Panc1 (cell line): ENCODE measurements at regions not wholly inside any gene's neighbourhood (a gene's known extent, or its start where the extent isn't known, plus 50 kb on each side); places are given as distances from the start of the nearest gene placed in this dataset.

Experiments used
- ATAC-seq: fragments of 200-7000 bp; cut with Tn5 transposase; 2 replicates; pipeline ENCODE4 v1.9.1; 2020; ENCODE audit warnings: mild to moderate bottlenecking, moderate library complexity
- BruUV-seq: library from RNA; stranded (reverse); fragments of 400-500 nt; replicated peaks from 2 replicates; lab custom pipeline; 2021; lab: Mats Ljungman, UMichigan
- CTCF ChIA-PET: fragments of 300-600 bp; sonication (Branson Sonifier 250); formaldehyde crosslinking; loops from one replicate; lab custom pipeline; 2022; ENCODE audit warnings: antibody characterized with exemption; lab: Charles Lee
- POLR2A ChIA-PET: fragments of 300-600 bp; sonication (Branson Sonifier 250); formaldehyde crosslinking; loops from one replicate; lab custom pipeline; 2022; ENCODE audit warnings: antibody characterized with exemption; lab: Charles Lee
- DNase-seq: peaks from one replicate; pipeline ENCODE4 v3.0.0-alpha.2; 2010; ENCODE audit warnings: low read depth, low spot score
- H3K27ac ChIP-seq: 2 replicates; pipeline ENCODE4 v1.5.1; 2011; ENCODE audit warnings: mild to moderate bottlenecking, low read length, inconsistent platforms
- H3K27me3 ChIP-seq: fragments of 200-500 bp; sonication (Bioruptor generic); 2 replicates; pipeline ENCODE4 v1.6.0; 2014; ENCODE audit warnings: low read length, inconsistent platforms; ENCODE audit not compliant: control insufficient read depth, insufficient read depth
- H3K36me3 ChIP-seq: fragments of 200-500 bp; sonication (Bioruptor generic); 2 replicates; pipeline ENCODE4 v1.5.1; 2014; ENCODE audit warnings: inconsistent platforms, mild to moderate bottlenecking, low read length, moderate library complexity; ENCODE audit not compliant: control insufficient read depth, insufficient read depth
- H3K4me1 ChIP-seq: 2 replicates; pipeline ENCODE4 v1.5.1; 2011; ENCODE audit warnings: inconsistent platforms, mild to moderate bottlenecking, low read length, moderate library complexity; ENCODE audit not compliant: control insufficient read depth, insufficient read depth
- H3K4me3 ChIP-seq, 2 experiments: 2 replicates each; pipeline ENCODE4 v1.5.1; 2011 to 2012; ENCODE audit warnings: low read depth in 2 of 2, low read length in 2 of 2, mild to moderate bottlenecking in 2 of 2, inconsistent platforms in 1 of 2, moderate library complexity in 1 of 2
- H3K9me3 ChIP-seq: fragments of 200-500 bp; sonication (Bioruptor generic); 2 replicates; pipeline ENCODE4 v1.5.1; 2014; ENCODE audit warnings: low read depth, mild to moderate bottlenecking, inconsistent platforms, low read length, moderate library complexity; ENCODE audit not compliant: control insufficient read depth, insufficient read depth
- POLR2AphosphoS5 ChIP-seq: IDR thresholded peaks from 2 replicates; pipeline ENCODE4 v1.6.1; 2012; ENCODE audit warnings: mild to moderate bottlenecking, low read depth, low read length, moderate library complexity
- SIN3A ChIP-seq: IDR thresholded peaks from 2 replicates; pipeline ENCODE4 v1.6.1; 2012; ENCODE audit warnings: low read depth, mild to moderate bottlenecking, low read length, moderate library complexity, borderline replicate concordance; ENCODE audit not compliant: insufficient read depth
- TCF7L2 ChIP-seq: IDR thresholded peaks from 2 replicates; pipeline ENCODE4 v1.6.1; 2011; ENCODE audit warnings: mild to moderate bottlenecking, low read depth, low read length, inconsistent platforms
- in situ Hi-C: cut with HindIII; loops from 2 replicates; pipeline ENCODE4 v1.10.0; 2016; ENCODE audit warnings: low sequenced_read_pairs, low pct_unique_long_range_greater_than_20kb
- intact Hi-C: fragments of 100-400 bp; cut with micrococcal nuclease; formaldehyde crosslinking; loops from one replicate; pipeline ENCODE4 v1.10.0; 2022; ENCODE audit not compliant: unreplicated experiment
- TF ChIP-seq, protein P1 (sequence below), 2 experiments: IDR thresholded peaks; 2 replicates each; pipeline ENCODE4 v1.6.1; 2011 to 2012; ENCODE audit warnings: low read depth in 2 of 2, control low read depth in 1 of 2, low read length in 1 of 2, mild to moderate bottlenecking in 1 of 2, moderate library complexity in 1 of 2; ENCODE audit not compliant: insufficient read depth in 1 of 2
- TF ChIP-seq, protein P2 (sequence below): fragments of 450-650 bp; IDR thresholded peaks from 2 replicates; pipeline ENCODE4 v1.5.1; 2017; ENCODE audit warnings: mild to moderate bottlenecking

DNA sequence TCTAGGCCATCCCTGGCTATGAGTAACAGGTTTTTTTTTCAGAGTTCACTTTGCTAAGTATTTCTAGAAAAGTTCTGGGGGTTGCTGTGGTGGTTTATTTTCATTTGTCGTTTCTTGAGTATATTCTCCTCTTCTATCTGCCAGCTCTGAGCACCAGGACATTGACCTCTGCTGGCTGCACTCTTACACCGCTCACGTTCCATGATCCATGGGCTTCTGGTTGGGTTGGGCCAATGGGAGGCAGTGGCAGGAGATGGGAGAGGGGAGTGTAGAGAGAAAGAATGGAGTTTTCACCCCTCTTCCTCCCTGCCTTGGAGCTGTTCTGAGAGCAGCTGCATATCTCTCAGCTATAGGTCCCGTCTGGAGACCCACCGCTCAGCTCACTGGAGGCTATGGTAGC is 161.0 kb upstream of the ATXN1 start:
- no peaks in the 10 kb centered on the region for H3K36me3 ChIP-seq
- in situ Hi-C loops (no loop called here), intact Hi-C loops (no loop called here)
- ChIA-PET POLR2A (no interaction called here), CTCF (no interaction called here)
- H3K4me1 ChIP-seq: no peaks in the 10 kb centered on the region
- DNase-seq (no peak), ATAC-seq (no peak)
- no peaks in the 10 kb centered on the region for H3K9me3 ChIP-seq
- no peaks in the 10 kb centered on the region for H3K27me3 ChIP-seq
- H3K4me3 ChIP-seq: no peak overlapping the region
- H3K27ac ChIP-seq: no peak overlapping the region
- TF ChIP-seq SIN3A (no peak), TCF7L2 (no peak), POLR2AphosphoS5 (no peak)
- TF ChIP-seq, protein P1, sequence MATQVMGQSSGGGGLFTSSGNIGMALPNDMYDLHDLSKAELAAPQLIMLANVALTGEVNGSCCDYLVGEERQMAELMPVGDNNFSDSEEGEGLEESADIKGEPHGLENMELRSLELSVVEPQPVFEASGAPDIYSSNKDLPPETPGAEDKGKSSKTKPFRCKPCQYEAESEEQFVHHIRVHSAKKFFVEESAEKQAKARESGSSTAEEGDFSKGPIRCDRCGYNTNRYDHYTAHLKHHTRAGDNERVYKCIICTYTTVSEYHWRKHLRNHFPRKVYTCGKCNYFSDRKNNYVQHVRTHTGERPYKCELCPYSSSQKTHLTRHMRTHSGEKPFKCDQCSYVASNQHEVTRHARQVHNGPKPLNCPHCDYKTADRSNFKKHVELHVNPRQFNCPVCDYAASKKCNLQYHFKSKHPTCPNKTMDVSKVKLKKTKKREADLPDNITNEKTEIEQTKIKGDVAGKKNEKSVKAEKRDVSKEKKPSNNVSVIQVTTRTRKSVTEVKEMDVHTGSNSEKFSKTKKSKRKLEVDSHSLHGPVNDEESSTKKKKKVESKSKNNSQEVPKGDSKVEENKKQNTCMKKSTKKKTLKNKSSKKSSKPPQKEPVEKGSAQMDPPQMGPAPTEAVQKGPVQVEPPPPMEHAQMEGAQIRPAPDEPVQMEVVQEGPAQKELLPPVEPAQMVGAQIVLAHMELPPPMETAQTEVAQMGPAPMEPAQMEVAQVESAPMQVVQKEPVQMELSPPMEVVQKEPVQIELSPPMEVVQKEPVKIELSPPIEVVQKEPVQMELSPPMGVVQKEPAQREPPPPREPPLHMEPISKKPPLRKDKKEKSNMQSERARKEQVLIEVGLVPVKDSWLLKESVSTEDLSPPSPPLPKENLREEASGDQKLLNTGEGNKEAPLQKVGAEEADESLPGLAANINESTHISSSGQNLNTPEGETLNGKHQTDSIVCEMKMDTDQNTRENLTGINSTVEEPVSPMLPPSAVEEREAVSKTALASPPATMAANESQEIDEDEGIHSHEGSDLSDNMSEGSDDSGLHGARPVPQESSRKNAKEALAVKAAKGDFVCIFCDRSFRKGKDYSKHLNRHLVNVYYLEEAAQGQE (IDR thresholded peaks at IDR 0.05; ENCODE audit: insufficient read depth in 1 of 2, low read depth in 2 of 2, low read length in 1 of 2): no peak
- TF ChIP-seq, protein P2, sequence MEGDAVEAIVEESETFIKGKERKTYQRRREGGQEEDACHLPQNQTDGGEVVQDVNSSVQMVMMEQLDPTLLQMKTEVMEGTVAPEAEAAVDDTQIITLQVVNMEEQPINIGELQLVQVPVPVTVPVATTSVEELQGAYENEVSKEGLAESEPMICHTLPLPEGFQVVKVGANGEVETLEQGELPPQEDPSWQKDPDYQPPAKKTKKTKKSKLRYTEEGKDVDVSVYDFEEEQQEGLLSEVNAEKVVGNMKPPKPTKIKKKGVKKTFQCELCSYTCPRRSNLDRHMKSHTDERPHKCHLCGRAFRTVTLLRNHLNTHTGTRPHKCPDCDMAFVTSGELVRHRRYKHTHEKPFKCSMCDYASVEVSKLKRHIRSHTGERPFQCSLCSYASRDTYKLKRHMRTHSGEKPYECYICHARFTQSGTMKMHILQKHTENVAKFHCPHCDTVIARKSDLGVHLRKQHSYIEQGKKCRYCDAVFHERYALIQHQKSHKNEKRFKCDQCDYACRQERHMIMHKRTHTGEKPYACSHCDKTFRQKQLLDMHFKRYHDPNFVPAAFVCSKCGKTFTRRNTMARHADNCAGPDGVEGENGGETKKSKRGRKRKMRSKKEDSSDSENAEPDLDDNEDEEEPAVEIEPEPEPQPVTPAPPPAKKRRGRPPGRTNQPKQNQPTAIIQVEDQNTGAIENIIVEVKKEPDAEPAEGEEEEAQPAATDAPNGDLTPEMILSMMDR: no peak
- no TSS peak for BruUV-seq

DNA sequence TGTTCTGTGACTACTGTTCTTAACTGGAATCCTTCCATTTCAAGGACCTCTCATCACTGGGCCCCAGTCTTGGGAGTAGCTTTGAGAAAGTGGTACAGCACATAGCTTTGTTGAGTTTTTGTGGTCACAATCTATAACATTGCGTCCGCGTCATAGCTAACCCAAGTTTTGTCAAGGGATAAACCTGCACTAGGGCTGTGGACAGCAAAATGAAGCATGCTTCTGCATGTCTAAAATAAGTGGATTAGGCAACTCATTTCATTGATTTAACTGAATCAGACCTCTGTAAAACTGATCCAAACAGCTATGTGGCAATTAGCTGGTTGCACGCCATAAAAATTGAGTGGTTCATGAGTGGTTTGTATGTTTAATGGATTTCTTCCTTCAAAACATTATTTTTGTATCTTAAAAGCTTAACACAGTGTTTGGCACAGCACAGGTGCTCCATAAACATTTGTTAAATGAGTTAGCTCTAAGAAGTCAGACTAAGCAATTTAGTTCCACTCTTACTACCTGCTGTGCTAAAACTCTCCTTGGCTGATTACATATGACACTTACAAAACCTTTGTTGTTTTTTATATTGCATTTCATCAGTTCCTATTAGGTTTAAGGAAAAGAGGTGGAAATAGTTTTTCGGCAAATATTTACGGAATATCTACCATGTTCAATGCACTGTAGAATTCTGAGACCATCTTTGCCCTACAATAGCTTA is 160.3 kb upstream of the ATXN1 start:
- TF ChIP-seq POLR2AphosphoS5 (no peak), TCF7L2 (no peak), SIN3A (no peak)
- TF ChIP-seq, protein P2: no peak
- TF ChIP-seq, protein P1 (IDR thresholded peaks at IDR 0.05; ENCODE audit: insufficient read depth in 1 of 2, low read depth in 2 of 2, low read length in 1 of 2): no peak
- in situ Hi-C loops: no loop called here

More for the DNA sequence above, 160.3 kb upstream of the ATXN1 start:
- no peaks in the 10 kb centered on the region for H3K36me3 ChIP-seq
- BruUV-seq: no TSS peak
- no peak for ATAC-seq
- POLR2A ChIA-PET: no interaction called here
- H3K4me3 ChIP-seq: no peak overlapping the region
- no peak overlapping the region for H3K27ac ChIP-seq
- CTCF ChIA-PET: no interaction called here
- intact Hi-C loops: no loop called here
- H3K4me1 ChIP-seq: no peaks in the 10 kb centered on the region
- H3K9me3 ChIP-seq: no peaks in the 10 kb centered on the region
- DNase-seq: no peak
- H3K27me3 ChIP-seq: no peaks in the 10 kb centered on the region
